Endothelial cell (in vitro differentiated cells): ENCODE measurements at regions not wholly inside any gene's neighbourhood (a gene's known extent, or its start where the extent isn't known, plus 50 kb on each side); places are given as distances from the start of the nearest gene placed in this dataset.

Experiments used
- DNase-seq: peaks from one replicate; pipeline ENCODE4 v3.0.0; 2021; ENCODE audit warnings: low spot score
- H3K27ac Mint-ChIP-seq: one replicate; pipeline ENCODE4 v1.8.0; 2021; ENCODE audit warnings: mixed read lengths, inconsistent platforms; ENCODE audit not compliant: unreplicated experiment
- H3K27me3 Mint-ChIP-seq: one replicate; pipeline ENCODE4 v1.8.0; 2021; ENCODE audit warnings: mild to moderate bottlenecking, moderate library complexity, mixed read lengths, inconsistent platforms; ENCODE audit not compliant: unreplicated experiment
- H3K36me3 Mint-ChIP-seq: one replicate; pipeline ENCODE4 v1.8.0; 2021; ENCODE audit warnings: mild to moderate bottlenecking, low read depth, mixed read lengths, inconsistent platforms; ENCODE audit not compliant: unreplicated experiment
- H3K4me1 Mint-ChIP-seq: one replicate; pipeline ENCODE4 v1.8.0; 2021; ENCODE audit warnings: mild to moderate bottlenecking, mixed read lengths, inconsistent platforms; ENCODE audit not compliant: unreplicated experiment
- H3K4me3 Mint-ChIP-seq: one replicate; pipeline ENCODE4 v1.8.0; 2021; ENCODE audit warnings: mild to moderate bottlenecking, mixed read lengths, inconsistent platforms; ENCODE audit not compliant: unreplicated experiment
- H3K9me3 Mint-ChIP-seq: one replicate; pipeline ENCODE4 v1.8.0; 2021; ENCODE audit warnings: mixed read lengths, inconsistent platforms; ENCODE audit not compliant: unreplicated experiment
- CTCF ChIP-seq: fragments of 200-600 bp; sonication (generic); IDR thresholded peaks from one replicate; pipeline ENCODE4 v1.5.0; 2021; ENCODE audit warnings: antibody characterized with exemption; ENCODE audit not compliant: unreplicated experiment

- Mint-ChIP-seq H3K36me3 (peaks cover 4% of the 10 kb centered on the region), H3K4me3 (no peak overlapping the region), H3K27ac (no peak overlapping the region), H3K4me1 (peaks cover 28% of the 10 kb centered on the region), H3K27me3 (peaks cover 3% of the 10 kb centered on the region), H3K9me3 (peaks cover 4% of the 10 kb centered on the region)
- no peak for TF ChIP-seq CTCF
- DNase-seq: no peak
Observed at GRCh38 chr5:82526540-82526939, 248.4 kb upstream of the RPS23 start.

- no peaks in the 10 kb centered on the region for H3K36me3 Mint-ChIP-seq
- H3K4me3 Mint-ChIP-seq: no peak overlapping the region
- DNase-seq: no peak
- H3K27ac Mint-ChIP-seq: no peak overlapping the region
- H3K27me3 Mint-ChIP-seq: peaks cover 3% of the 10 kb centered on the region
- no peaks in the 10 kb centered on the region for H3K9me3 Mint-ChIP-seq
- peaks cover 28% of the 10 kb centered on the region for H3K4me1 Mint-ChIP-seq
- no peak for TF ChIP-seq CTCF
Observed at GRCh38 chr5:82525626-82526025, 247.5 kb upstream of the RPS23 start.

GRCh38 chr5:82523633-82524032 is 245.5 kb upstream of the RPS23 start:
- Mint-ChIP-seq H3K4me1 (peaks cover 28% of the 10 kb centered on the region), H3K27ac (peak overlapping the region; percentile 77), H3K27me3 (peaks cover 3% of the 10 kb centered on the region), H3K9me3 (no peaks in the 10 kb centered on the region), H3K36me3 (no peaks in the 10 kb centered on the region), H3K4me3 (no peak overlapping the region)
- TF ChIP-seq CTCF: no peak
- peak; percentile 6 for DNase-seq

GRCh38 chr5:82522897-82523296 is 244.7 kb upstream of the RPS23 start:
- peaks cover 4% of the 10 kb centered on the region for H3K27me3 Mint-ChIP-seq
- no peak for TF ChIP-seq CTCF
- H3K4me3 Mint-ChIP-seq: no peak overlapping the region
- no peaks in the 10 kb centered on the region for H3K36me3 Mint-ChIP-seq
- H3K27ac Mint-ChIP-seq: peak overlapping the region; percentile 77
- H3K4me1 Mint-ChIP-seq: peaks cover 28% of the 10 kb centered on the region
- DNase-seq: no peak
- no peaks in the 10 kb centered on the region for H3K9me3 Mint-ChIP-seq

GRCh38 chr5:82521431-82522051 is 243.4 kb upstream of the RPS23 start:
- TF ChIP-seq CTCF: no peak
- H3K27ac Mint-ChIP-seq: no peak overlapping the region
- peaks cover 28% of the 10 kb centered on the region for H3K4me1 Mint-ChIP-seq
- no peak for DNase-seq
- H3K36me3 Mint-ChIP-seq: no peaks in the 10 kb centered on the region
- H3K9me3 Mint-ChIP-seq: no peaks in the 10 kb centered on the region
- H3K4me3 Mint-ChIP-seq: no peak overlapping the region
- H3K27me3 Mint-ChIP-seq: peaks cover 4% of the 10 kb centered on the region
